ENCODE measurements at regions not wholly inside any gene's neighbourhood (a gene's known extent, or its start where the extent isn't known, plus 50 kb on each side); places are given as distances from the start of the nearest gene placed in this dataset.
"Not testable (repeated sequence)": the region's sequence is repeated elsewhere in the genome, so short reads cannot be mapped to it uniquely, and the experiment has no call there.

DNA sequence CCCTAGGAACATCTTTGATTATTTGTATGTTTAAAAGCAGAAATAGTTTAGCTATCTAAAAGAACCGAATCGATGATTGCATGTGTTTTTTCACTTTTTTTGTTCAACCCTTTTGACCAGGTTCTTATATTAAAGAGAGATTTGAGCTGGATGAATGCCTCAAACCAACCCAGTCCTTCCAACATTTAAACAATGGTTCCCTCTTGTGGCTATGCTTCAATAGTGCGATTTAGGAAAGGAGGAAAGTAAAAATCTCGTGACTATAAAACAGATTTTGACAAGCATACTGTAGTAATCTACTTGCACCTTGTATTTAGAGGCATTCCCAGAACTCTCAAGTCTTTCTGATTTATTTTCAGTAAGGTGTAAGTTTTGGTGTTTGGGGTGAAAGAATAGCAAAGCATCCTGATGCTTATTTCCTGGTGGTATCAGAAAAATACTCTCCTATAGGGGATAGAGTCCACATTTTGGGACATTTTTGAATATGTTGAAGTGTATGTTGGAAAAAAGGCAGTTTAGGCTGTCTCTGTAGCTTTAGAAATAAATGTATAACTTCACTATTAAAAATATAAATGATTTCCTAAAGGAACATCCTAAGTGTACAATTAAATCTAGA, 159.6 kb upstream of the KCNH8 start:
- peak in 1 of 2 donors; percentile 11 for DNase-seq (ENCODE audit: low read depth in 1 of 2, low spot score in 1 of 2)

DNA sequence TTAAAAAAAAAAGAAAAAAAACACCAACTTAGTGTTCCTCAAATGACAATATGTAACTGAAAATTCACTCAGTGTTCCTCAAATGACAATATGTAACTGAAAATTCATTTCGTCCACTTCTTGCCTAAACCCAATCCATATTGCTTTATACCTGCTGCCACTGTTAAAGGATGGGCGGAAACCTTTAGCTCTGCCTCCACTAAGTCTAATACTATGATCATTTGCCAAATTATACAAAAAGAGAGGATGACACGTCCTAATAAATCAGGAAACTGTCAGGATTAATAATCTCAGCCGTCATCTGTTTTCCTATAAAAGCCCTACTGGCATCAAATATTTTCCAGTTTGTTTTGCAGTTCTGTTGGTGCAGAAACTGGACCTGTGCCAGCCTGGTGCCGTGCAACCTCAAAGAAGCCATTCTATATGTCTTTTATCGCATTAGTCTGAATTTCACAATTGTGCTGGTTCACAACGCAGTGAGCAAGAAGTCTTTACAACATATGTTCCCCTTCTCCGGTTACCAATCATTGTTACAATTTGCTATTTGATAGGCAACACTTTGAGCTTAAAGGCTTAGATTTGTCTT, 160.4 kb upstream of the KCNH8 start:
- DNase-seq (ENCODE audit: low read depth in 1 of 2, low spot score in 1 of 2): no peak

DNA sequence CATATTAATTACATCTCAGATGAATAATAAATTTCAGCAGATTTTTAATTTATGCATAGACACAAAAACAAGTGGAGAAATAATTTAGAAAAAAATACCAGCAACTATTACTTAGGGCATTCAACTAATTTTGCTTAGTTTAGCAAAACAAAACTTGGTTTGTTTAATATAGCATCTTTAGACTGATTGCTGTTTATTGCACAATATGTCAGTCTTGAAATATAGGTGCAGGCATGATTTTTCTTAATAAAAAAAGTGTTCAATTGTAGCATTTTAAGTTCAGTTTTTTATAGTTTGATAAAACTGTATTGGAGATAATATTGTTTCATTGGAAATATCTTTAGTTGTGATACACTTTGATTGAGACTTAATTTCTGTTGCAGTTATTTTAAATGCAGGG, 161.2 kb upstream of the KCNH8 start:
- DNase-seq (ENCODE audit: low read depth in 1 of 2, low spot score in 1 of 2): no peak

DNA sequence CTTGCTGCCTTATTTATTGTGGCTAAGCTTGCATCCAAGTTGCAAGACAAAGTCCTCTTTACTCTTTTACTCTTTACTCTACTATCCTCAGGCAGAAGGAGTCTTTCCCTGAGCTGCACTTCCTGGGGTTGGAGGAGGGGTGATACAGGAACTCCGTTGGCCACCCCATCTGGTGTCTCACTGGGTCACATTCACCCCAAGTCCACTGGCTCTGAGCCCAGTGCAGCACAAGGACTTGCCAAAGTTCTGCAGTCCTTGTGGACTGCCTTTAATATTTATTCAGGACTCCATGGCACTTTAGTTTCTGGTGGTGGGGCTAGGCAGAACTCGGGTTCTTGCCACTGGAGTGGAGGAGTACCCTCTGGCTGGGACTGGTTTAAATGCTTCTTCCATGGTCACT, 165.4 kb upstream of the KCNH8 start:
- DNase-seq (ENCODE audit: low read depth in 1 of 2, low spot score in 1 of 2): no peak

DNA sequence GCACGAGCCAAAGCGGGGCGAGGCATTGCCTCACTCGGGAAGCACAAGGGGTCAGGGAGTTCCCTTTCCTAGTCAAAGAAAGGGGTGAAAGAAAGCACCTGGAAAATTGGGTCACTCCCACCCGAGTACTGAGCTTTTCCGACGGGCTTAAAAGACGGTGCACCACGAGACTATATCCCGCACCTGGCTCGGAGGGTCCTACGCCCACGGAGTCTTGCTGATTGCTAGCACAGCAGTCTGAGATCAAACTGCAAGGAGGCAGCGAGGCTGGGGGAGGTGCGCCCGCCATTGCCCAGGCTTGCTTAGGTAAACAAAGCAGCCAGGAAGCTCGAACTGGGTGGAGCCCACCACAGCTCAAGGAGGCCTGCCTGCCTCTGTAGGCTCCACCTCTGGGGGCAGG, 172.2 kb upstream of the KCNH8 start:
- DNase-seq (ENCODE audit: low read depth in 1 of 2, low spot score in 1 of 2): not testable (repeated sequence)

- no peak for DNase-seq (ENCODE audit: low read depth in 1 of 2, low spot score in 1 of 2)
These were observed 180.2 kb upstream of the KCNH8 start for GRCh38 chr3:18968120-18968519.

- DNase-seq (ENCODE audit: low read depth in 1 of 2, low spot score in 1 of 2): no peak
These were observed 182.5 kb upstream of the KCNH8 start for GRCh38 chr3:18965781-18966180.

DNA sequence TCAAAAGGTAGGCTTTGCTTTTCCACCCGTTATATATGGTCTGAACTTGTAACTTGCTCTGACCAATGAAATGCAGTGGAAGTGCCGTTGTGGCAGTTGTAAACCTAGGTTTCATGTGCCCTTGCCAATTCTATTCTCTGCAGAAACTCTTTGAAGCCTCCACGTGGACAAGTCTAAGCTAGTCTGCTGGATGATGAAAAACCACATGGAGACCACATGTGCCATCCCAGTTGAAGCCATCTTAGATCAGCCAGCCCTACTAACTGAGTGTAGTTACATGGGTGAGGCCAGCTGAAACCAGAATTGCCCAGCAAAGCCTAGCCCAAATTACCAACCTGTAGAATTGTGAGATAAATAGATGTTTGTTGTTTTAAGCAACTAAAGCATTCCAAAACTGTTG, 183.7 kb upstream of the KCNH8 start:
- DNase-seq (ENCODE audit: low read depth in 1 of 2, low spot score in 1 of 2): no peak

- no peak for DNase-seq (ENCODE audit: low read depth in 1 of 2, low spot score in 1 of 2)
These were observed 197.0 kb upstream of the KCNH8 start for GRCh38 chr3:18951333-18951732.

GRCh38 chr3:18946524-18946923, 201.8 kb upstream of the KCNH8 start:
- no peak for DNase-seq (ENCODE audit: low read depth in 1 of 2, low spot score in 1 of 2)

- no peak for DNase-seq (ENCODE audit: low read depth in 1 of 2, low spot score in 1 of 2)
These were observed 210.7 kb upstream of the KCNH8 start for GRCh38 chr3:18937574-18937973.

DNA sequence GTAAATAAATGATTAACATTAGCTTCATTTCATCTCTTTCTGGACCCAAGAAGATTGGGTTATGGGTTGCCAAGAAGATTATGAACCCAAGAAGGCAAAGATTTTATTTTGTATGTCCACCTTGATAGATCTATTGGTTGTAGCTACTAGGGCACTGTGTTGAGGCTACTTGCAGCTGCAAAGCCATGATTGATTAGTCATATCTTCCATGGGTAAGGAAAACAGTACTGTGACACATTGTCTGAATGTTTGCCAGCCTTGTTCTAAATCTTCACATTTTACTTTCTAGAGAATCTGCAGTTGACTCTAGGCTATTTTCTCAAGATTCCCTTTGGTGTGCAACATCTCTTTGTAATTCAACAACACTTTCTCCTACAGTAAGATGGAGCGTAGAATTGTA, 229.2 kb upstream of the KCNH8 start:
- no peak for DNase-seq (ENCODE audit: low read depth in 1 of 2, low spot score in 1 of 2)

DNA sequence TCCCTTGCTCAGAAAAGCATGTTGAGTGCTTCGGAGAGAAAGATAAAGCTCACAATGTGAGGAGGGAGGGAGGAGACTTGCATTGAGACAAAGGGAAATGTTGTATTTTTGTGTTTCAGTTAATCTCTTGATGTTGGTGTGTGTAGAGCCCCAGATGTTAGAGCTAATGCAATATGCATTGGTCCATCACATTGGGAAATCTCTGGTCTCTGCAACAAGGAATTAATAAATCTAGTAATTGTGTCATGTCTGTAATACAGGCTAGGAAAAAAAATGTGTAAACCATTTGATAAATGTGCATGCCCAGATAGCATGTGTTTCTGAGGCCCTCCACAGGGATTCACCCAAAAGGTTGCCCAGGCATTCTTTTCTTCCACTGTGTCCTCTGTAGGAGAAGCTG, 230.4 kb upstream of the KCNH8 start:
- no peak for DNase-seq (ENCODE audit: low read depth in 1 of 2, low spot score in 1 of 2)

DNA sequence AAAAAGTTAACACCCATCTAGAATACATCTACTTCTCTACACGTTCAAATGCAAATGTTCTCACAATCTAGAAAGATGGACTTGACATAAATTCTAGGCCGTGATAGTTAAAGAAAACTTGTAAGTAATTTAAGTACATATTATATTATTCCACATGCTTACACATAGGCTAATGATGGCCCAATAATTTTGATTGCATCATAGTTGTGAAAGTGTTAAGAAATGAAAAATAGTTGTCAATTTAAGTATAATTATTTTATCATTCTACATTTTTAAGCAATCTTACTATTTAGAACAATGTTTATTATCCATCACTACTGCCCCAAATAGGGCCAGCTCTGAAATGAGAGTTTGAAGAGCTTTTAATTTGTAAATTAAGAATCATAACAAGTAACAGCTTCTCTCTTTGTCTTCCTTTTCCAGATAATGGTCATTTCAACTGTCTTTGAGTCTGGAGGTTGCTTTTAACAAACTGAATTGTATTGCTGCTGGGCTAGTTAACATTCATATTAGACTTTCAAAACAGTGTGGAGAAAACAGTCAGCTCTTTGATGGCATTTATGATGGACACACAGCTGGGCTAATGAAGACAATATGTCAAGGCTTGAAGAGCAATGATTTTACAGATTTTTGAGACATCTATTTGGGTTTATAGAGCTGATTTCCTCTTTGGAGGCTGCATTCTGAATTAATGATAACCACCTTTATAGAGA, 246.1 kb upstream of the KCNH8 start:
- no peak for DNase-seq (ENCODE audit: low read depth in 1 of 2, low spot score in 1 of 2)

GRCh38 chr3:18901571-18901970, 246.7 kb upstream of the KCNH8 start:
- no peak for DNase-seq (ENCODE audit: low read depth in 1 of 2, low spot score in 1 of 2)

DNA sequence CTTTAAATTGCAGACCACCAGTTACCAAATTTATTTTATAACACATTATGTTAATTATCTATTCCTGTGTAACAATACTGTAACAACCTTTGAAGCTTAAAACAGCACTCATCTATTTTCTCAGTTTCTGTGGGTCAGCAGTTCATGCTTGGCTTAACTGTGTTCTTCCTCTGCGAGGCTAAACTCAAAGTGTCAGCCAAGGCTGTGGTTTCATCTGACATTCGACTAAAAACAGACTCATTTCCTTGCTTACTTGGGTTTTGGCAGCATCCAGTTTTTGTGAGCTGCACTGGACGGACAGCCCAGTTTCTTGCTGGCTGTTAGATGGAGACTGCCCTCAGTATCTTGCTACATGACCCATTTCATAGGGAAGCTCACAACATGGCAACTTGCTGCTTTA, 247.3 kb upstream of the KCNH8 start:
- DNase-seq (ENCODE audit: low read depth in 1 of 2, low spot score in 1 of 2): no peak

DNA sequence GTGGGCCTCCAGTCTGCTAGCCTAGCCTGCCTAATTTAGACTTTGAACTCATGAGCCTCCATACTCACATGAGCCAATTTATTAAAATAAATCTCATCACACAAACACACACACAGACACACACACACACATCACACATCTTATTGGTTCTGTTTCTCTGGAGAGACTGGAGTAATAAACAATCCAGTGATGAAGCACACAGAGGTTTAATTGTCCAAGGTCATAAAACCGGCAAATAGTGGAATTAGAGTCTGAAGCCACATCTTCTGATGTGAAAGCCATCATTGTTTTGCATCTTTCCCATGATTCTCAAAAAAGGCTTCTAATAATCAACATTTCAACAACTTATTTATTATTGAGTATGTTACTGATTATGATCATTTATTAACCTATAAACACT, 249.4 kb upstream of the KCNH8 start:
- no peak for DNase-seq (ENCODE audit: low read depth in 1 of 2, low spot score in 1 of 2)

DNA sequence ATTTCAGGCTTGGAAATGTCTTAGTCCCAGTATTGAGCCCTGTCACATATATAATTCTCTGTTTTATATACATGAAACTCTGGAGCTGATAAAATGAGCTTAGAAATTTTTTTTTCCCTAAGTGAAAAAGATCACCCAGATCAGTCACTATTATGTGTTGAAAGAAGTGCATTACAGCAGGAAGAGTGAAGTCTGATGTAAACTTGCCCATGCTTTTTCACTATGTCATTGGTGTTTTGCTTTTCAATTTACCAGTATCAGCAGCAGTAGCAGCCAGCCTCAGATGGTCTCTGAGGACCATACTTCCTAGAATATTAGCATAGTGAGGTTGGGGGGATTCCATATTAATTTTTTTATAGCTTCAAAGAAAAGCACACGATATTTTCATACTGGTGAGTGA, 255.6 kb upstream of the KCNH8 start:
- DNase-seq (ENCODE audit: low read depth in 1 of 2, low spot score in 1 of 2): no peak

DNA sequence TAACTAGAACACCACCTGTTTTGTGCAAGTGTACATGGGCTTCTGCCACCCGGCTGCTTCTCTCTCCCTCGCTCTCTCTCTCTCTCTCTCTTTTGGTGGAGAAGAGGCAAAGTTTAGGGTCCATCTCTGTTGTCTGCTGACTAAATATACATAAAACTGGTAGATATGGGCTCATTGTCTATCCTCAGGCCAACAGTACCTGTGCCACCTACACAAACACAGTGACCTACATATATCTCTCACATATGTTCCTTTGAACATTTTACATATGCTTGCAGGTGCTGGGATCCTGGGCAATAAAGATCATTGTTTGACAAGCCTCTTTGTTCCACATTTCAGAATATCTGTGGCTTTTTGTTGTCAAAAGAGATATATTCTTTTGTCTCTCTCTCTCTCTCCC, 256.3 kb upstream of the KCNH8 start:
- no peak for DNase-seq (ENCODE audit: low read depth in 1 of 2, low spot score in 1 of 2)

GRCh38 chr3:18891641-18892040, 256.7 kb upstream of the KCNH8 start:
- no peak for DNase-seq (ENCODE audit: low read depth in 1 of 2, low spot score in 1 of 2)

DNA sequence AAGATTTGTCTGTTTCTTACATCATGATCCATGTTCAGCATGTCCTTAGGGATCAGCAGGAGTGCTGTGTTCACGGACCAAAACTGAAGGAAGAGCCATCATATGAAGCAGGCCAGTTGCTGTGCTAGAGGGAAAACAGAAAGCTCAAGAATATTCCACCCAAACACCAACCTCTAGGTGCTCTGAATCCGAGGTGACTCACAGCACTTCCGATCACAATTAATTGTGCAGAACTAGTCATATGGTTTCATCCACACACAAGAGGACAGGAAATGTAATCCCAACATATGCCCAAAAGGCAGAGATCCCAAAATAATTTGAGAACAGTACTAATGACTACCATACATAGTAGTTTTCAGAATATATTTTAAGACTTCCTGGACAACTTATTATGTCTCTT, 257.9 kb upstream of the KCNH8 start:
- DNase-seq (ENCODE audit: low read depth in 1 of 2, low spot score in 1 of 2): no peak

GRCh38 chr3:18888819-18889218, 259.5 kb upstream of the KCNH8 start:
- DNase-seq (ENCODE audit: low read depth in 1 of 2, low spot score in 1 of 2): no peak

- DNase-seq (ENCODE audit: low read depth in 1 of 2, low spot score in 1 of 2): no peak
These were observed 259.9 kb upstream of the KCNH8 start for GRCh38 chr3:18888370-18888769.

All from activated CD4-positive, alpha-beta T cell treated with anti-CD3 and anti-CD28 coated beads, Interleukin-2, amount 50 U/mL, for 24 hours (primary cell).